ENCODE measurements at regions not wholly inside any gene's neighbourhood (a gene's known extent, or its start where the extent isn't known, plus 50 kb on each side); places are given as distances from the start of the nearest gene placed in this dataset.
A peak's percentile ranks its signal among the peaks of the same experiment; 100 is the strongest.

- no peak for DNase-seq (ENCODE audit: low read depth in 2 of 2)
- TF ChIP-seq CTCF (IDR thresholded peaks at IDR 0.05; ENCODE audit: low read depth, low read length) = no peak
- no peak overlapping the region for H3K4me3 ChIP-seq (replicated peaks in 1 of 2; ENCODE audit: low read depth in 2 of 2, low read length in 2 of 2)
Observed at GRCh38 chr7:19302731-19303130, 157.5 kb upstream of the FERD3L start.

- TF ChIP-seq CTCF (IDR thresholded peaks at IDR 0.05; ENCODE audit: low read depth, low read length) = no peak
- DNase-seq (ENCODE audit: low read depth in 2 of 2) = no peak
- H3K4me3 ChIP-seq (replicated peaks in 1 of 2; ENCODE audit: low read depth in 2 of 2, low read length in 2 of 2) = no peak overlapping the region
Observed at GRCh38 chr7:19296617-19297016, 151.4 kb upstream of the FERD3L start.

GRCh38 chr7:19295376-19295775 lies 150.2 kb upstream of the FERD3L start:
- no peak overlapping the region for H3K4me3 ChIP-seq (replicated peaks in 1 of 2; ENCODE audit: low read depth in 2 of 2, low read length in 2 of 2)
- DNase-seq (ENCODE audit: low read depth in 2 of 2) = peak; percentile 5 to 9
- TF ChIP-seq CTCF (IDR thresholded peaks at IDR 0.05; ENCODE audit: low read depth, low read length) = no peak

- H3K4me3 ChIP-seq (replicated peaks in 1 of 2; ENCODE audit: low read depth in 2 of 2, low read length in 2 of 2) = no peak overlapping the region
- peak; percentile 32 to 43 for DNase-seq (ENCODE audit: low read depth in 2 of 2)
- no peak for TF ChIP-seq CTCF (IDR thresholded peaks at IDR 0.05; ENCODE audit: low read depth, low read length)
Observed at GRCh38 chr7:19294619-19295018, 149.4 kb upstream of the FERD3L start.

GRCh38 chr7:19293431-19293830 lies 148.2 kb upstream of the FERD3L start:
- DNase-seq (ENCODE audit: low read depth in 2 of 2) = no peak
- TF ChIP-seq CTCF (IDR thresholded peaks at IDR 0.05; ENCODE audit: low read depth, low read length) = no peak
- H3K4me3 ChIP-seq (replicated peaks in 1 of 2; ENCODE audit: low read depth in 2 of 2, low read length in 2 of 2) = no peak overlapping the region

- TF ChIP-seq CTCF (IDR thresholded peaks at IDR 0.05; ENCODE audit: low read depth, low read length) = no peak
- no peak overlapping the region for H3K4me3 ChIP-seq (replicated peaks in 1 of 2; ENCODE audit: low read depth in 2 of 2, low read length in 2 of 2)
- DNase-seq (ENCODE audit: low read depth in 2 of 2) = peak in 1 of 2 donors; percentile 8
Observed at GRCh38 chr7:19290968-19291367, 145.7 kb upstream of the FERD3L start.

GRCh38 chr7:19290066-19290465 lies 144.8 kb upstream of the FERD3L start:
- no peak overlapping the region for H3K4me3 ChIP-seq (replicated peaks in 1 of 2; ENCODE audit: low read depth in 2 of 2, low read length in 2 of 2)
- no peak for DNase-seq (ENCODE audit: low read depth in 2 of 2)
- TF ChIP-seq CTCF (IDR thresholded peaks at IDR 0.05; ENCODE audit: low read depth, low read length) = no peak
